Common myeloid progenitor, CD34-positive (primary cell): ENCODE measurements at regions not wholly inside any gene's neighbourhood (a gene's known extent, or its start where the extent isn't known, plus 50 kb on each side); places are given as distances from the start of the nearest gene placed in this dataset.

Experiments
- CTCF ChIA-PET: fragments of 350-600 bp; sonication (Branson Sonifier 250); formaldehyde crosslinking; loops from one replicate; lab custom pipeline; 2021; ENCODE audit warnings: antibody characterized with exemption; lab: Charles Lee
- POLR2A ChIA-PET: fragments of 350-600 bp; sonication (Branson Sonifier 250); formaldehyde crosslinking; loops from one replicate; lab custom pipeline; 2021; ENCODE audit warnings: antibody characterized with exemption; lab: Charles Lee
- DNase-seq, 3 donors: peaks; one replicate each; pipeline versions ENCODE4 v3.0.0 to v3.0.0-alpha.2; 2013
- H3K27ac ChIP-seq, 2 experiments: 1 replicate in 1 of 2; 2 replicates in 1 of 2; pipeline ENCODE4 v1.7.0; 2013; ENCODE audit warnings: inconsistent platforms in 2 of 2, low read length in 2 of 2, mild to moderate bottlenecking in 2 of 2, low read depth in 1 of 2, moderate library complexity in 1 of 2; ENCODE audit not compliant: severe bottlenecking in 2 of 2, insufficient read depth in 1 of 2, poor library complexity in 1 of 2
- H3K27me3 ChIP-seq, 5 experiments: replicated peaks in 2 of 5; 1 replicate in 3 of 5; 2 replicates in 2 of 5; pipeline versions ENCODE4 v1.6.1 to v1.7.0; 2013; ENCODE audit warnings: low read length in 4 of 5, mild to moderate bottlenecking in 2 of 5, moderate library complexity in 2 of 5, inconsistent platforms in 1 of 5; ENCODE audit not compliant: insufficient read depth in 5 of 5, control insufficient read depth in 4 of 5
- H3K36me3 ChIP-seq, 4 experiments: 1 replicate in 2 of 4; 2 replicates in 2 of 4; pipeline versions ENCODE4 v1.6.1 to v1.7.0; 2013; ENCODE audit warnings: low read length in 3 of 4, control low read depth in 1 of 4, mild to moderate bottlenecking in 1 of 4; ENCODE audit not compliant: control insufficient read depth in 4 of 4, insufficient read depth in 4 of 4
- H3K4me1 ChIP-seq, 4 experiments: 1 replicate in 3 of 4; 2 replicates in 1 of 4; pipeline versions ENCODE4 v1.6.1 to v1.7.1; 2013; ENCODE audit warnings: low read length in 3 of 4, mild to moderate bottlenecking in 3 of 4, control low read depth in 1 of 4, inconsistent platforms in 1 of 4, moderate library complexity in 1 of 4; ENCODE audit not compliant: control insufficient read depth in 4 of 4, insufficient read depth in 4 of 4; ENCODE audit errors: control extremely low read depth in 1 of 4
- H3K4me3 ChIP-seq, 7 experiments: 1 replicate in 4 of 7; 2 replicates in 3 of 7; pipeline versions ENCODE4 v1.5.1 to v1.7.0; 2013; ENCODE audit warnings: mild to moderate bottlenecking in 7 of 7, low read length in 6 of 7, moderate library complexity in 6 of 7, inconsistent platforms in 2 of 7, low read depth in 2 of 7, control low read depth in 1 of 7; ENCODE audit not compliant: insufficient read depth in 4 of 7, control insufficient read depth in 1 of 7; ENCODE audit errors: extremely low read depth in 1 of 7
- H3K9me3 ChIP-seq, 5 experiments: 1 replicate in 4 of 5; 2 replicates in 1 of 5; pipeline versions ENCODE4 v1.6.1 to v1.7.1; 2013; ENCODE audit warnings: low read length in 4 of 5, mild to moderate bottlenecking in 2 of 5, inconsistent platforms in 1 of 5, low read depth in 1 of 5, moderate library complexity in 1 of 5; ENCODE audit not compliant: control insufficient read depth in 4 of 5, insufficient read depth in 2 of 5; ENCODE audit errors: control extremely low read depth in 1 of 5
- WGBS: methylation state at CpG from one replicate; pipeline ENCODE4 v1.1.5; 2013; ENCODE audit not compliant: insufficient coverage; 5-methylcytosine and 5-hydroxymethylcytosine counted together

- Histone ChIP-seq H3K4me3 (no peak overlapping the region), H3K27me3 (no peaks in the 10 kb centered on the region), H3K9me3 (no peaks in the 10 kb centered on the region), H3K4me1 (no peaks in the 10 kb centered on the region), H3K27ac (no peak overlapping the region), H3K36me3 (no peaks in the 10 kb centered on the region)
- no CpG with 5 or more reads among the region's 2 CpGs for WGBS
- POLR2A ChIA-PET: no interaction called here
- CTCF ChIA-PET: no interaction called here
- no peak for DNase-seq
These were observed 462.7 kb upstream of the PKN2 start for GRCh38 chr1:88221411-88221810.

GRCh38 chr1:88224906-88225305, 459.2 kb upstream of the PKN2 start:
- Histone ChIP-seq H3K4me3 (no peak overlapping the region), H3K9me3 (no peaks in the 10 kb centered on the region), H3K4me1 (no peaks in the 10 kb centered on the region), H3K27me3 (no peaks in the 10 kb centered on the region), H3K27ac (no peak overlapping the region), H3K36me3 (no peaks in the 10 kb centered on the region)
- ChIA-PET POLR2A (interaction anchor here (0.5 to 0.6 kb wide), 2 partner anchors 941 to 1056 kb away, joined by 3 to 6 read pairs; no protein-coding TSS in a partner anchor), CTCF (no interaction called here)
- 93% methylated on average over 2 of the region's 3 CpGs for WGBS
- DNase-seq: no peak

- H3K27me3 ChIP-seq: no peaks in the 10 kb centered on the region
- no CpG with 5 or more reads among the region's 3 CpGs for WGBS
- POLR2A ChIA-PET: no interaction called here
These were observed 456.0 kb upstream of the PKN2 start for GRCh38 chr1:88228114-88228513.

GRCh38 chr1:88230126-88230525, 453.9 kb upstream of the PKN2 start:
- H3K4me1 ChIP-seq: no peaks in the 10 kb centered on the region
- H3K27me3 ChIP-seq: no peaks in the 10 kb centered on the region
- ChIA-PET POLR2A (no interaction called here), CTCF (no interaction called here)
- WGBS: 78% methylated on average over 1 of the region's 3 CpGs
- H3K36me3 ChIP-seq: no peaks in the 10 kb centered on the region
- no peak for DNase-seq
- no peak overlapping the region for H3K27ac ChIP-seq
- H3K4me3 ChIP-seq: no peak overlapping the region
- no peaks in the 10 kb centered on the region for H3K9me3 ChIP-seq

More at GRCh38 chr1:88228114-88228513, 456.0 kb upstream of the PKN2 start:
- CTCF ChIA-PET: interaction anchor here (0.9 kb wide), 1 partner anchor 90 kb away, joined by 3 read pairs; no protein-coding TSS in a partner anchor
- no peaks in the 10 kb centered on the region for H3K9me3 ChIP-seq
- H3K4me1 ChIP-seq: no peaks in the 10 kb centered on the region
- H3K27ac ChIP-seq: no peak overlapping the region
- no peak overlapping the region for H3K4me3 ChIP-seq
- no peak for DNase-seq
- H3K36me3 ChIP-seq: no peaks in the 10 kb centered on the region

GRCh38 chr1:88237058-88237457, 447.0 kb upstream of the PKN2 start:
- CTCF ChIA-PET: no interaction called here
- Histone ChIP-seq H3K36me3 (no peaks in the 10 kb centered on the region), H3K27ac (no peak overlapping the region), H3K4me1 (no peaks in the 10 kb centered on the region), H3K9me3 (peaks cover 0 to 4% (median 0%) of the 10 kb centered on the region in 5 experiments), H3K4me3 (no peak overlapping the region), H3K27me3 (no peaks in the 10 kb centered on the region)
- no peak for DNase-seq
- POLR2A ChIA-PET: no interaction called here
- 89% methylated on average over 3 of the region's 3 CpGs for WGBS

GRCh38 chr1:88239205-88239604, 444.9 kb upstream of the PKN2 start:
- H3K9me3 ChIP-seq: peaks cover 0 to 4% (median 0%) of the 10 kb centered on the region in 5 experiments
- WGBS: no CpG with 5 or more reads among the region's 1 CpG
- no peaks in the 10 kb centered on the region for H3K36me3 ChIP-seq
- no peaks in the 10 kb centered on the region for H3K27me3 ChIP-seq
- ChIA-PET POLR2A (no interaction called here), CTCF (no interaction called here)
- DNase-seq: no peak
- H3K4me3 ChIP-seq: no peak overlapping the region
- H3K4me1 ChIP-seq: no peaks in the 10 kb centered on the region
- H3K27ac ChIP-seq: no peak overlapping the region

GRCh38 chr1:88247666-88248065, 436.4 kb upstream of the PKN2 start:
- Histone ChIP-seq H3K36me3 (no peaks in the 10 kb centered on the region), H3K4me3 (no peak overlapping the region), H3K27ac (no peak overlapping the region), H3K4me1 (no peaks in the 10 kb centered on the region), H3K9me3 (peaks cover 0 to 2% (median 0%) of the 10 kb centered on the region in 5 experiments), H3K27me3 (no peaks in the 10 kb centered on the region)
- ChIA-PET CTCF (no interaction called here), POLR2A (no interaction called here)
- no peak for DNase-seq
